Stimulated activated CD4-positive, alpha-beta T cell treated with anti-CD3 and anti-CD28 coated beads, Interleukin-4, amount 100 ng/mL, for 24 hours (primary cell): ENCODE measurements at regions not wholly inside any gene's neighbourhood (a gene's known extent, or its start where the extent isn't known, plus 50 kb on each side); places are given as distances from the start of the nearest gene placed in this dataset.

Experiments used
- DNase-seq: peaks from one replicate; pipeline ENCODE4 v3.0.0-alpha.2; 2020

GRCh38 chr20:23249541-23249940 is 101.0 kb upstream of the NXT1 start:
- DNase-seq: no peak

GRCh38 chr20:23248461-23248882 is 102.1 kb upstream of the NXT1 start:
- DNase-seq: no peak

- DNase-seq: no peak
These were observed 103.6 kb upstream of the NXT1 start for GRCh38 chr20:23246717-23247664.

- peak; percentile 3 for DNase-seq
These were observed 104.9 kb upstream of the NXT1 start for GRCh38 chr20:23245553-23246181.

- DNase-seq: no peak
These were observed 105.6 kb upstream of the NXT1 start for GRCh38 chr20:23244916-23245552.

GRCh38 chr20:23244156-23244915 is 106.3 kb upstream of the NXT1 start:
- DNase-seq: no peak

- DNase-seq: no peak
These were observed 106.8 kb upstream of the NXT1 start for GRCh38 chr20:23243791-23244155.

- DNase-seq: no peak
These were observed 107.9 kb upstream of the NXT1 start for GRCh38 chr20:23242556-23243180.

- no peak for DNase-seq
These were observed 108.5 kb upstream of the NXT1 start for GRCh38 chr20:23242104-23242503.

GRCh38 chr20:23241416-23241815 is 109.2 kb upstream of the NXT1 start:
- no peak for DNase-seq

GRCh38 chr20:23240519-23240918 is 110.1 kb upstream of the NXT1 start:
- no peak for DNase-seq

GRCh38 chr20:23237201-23237600 is 113.4 kb upstream of the NXT1 start:
- DNase-seq: no peak

GRCh38 chr20:23235173-23236027 is 115.2 kb upstream of the NXT1 start:
- DNase-seq: peak; percentile 6

GRCh38 chr20:23234311-23235078 is 116.1 kb upstream of the NXT1 start:
- no peak for DNase-seq

- no peak for DNase-seq
These were observed 117.2 kb upstream of the NXT1 start for GRCh38 chr20:23233341-23233740.

- DNase-seq: no peak
These were observed 117.8 kb upstream of the NXT1 start for GRCh38 chr20:23232679-23233308.

- DNase-seq: no peak
These were observed 118.4 kb upstream of the NXT1 start for GRCh38 chr20:23232219-23232581.

GRCh38 chr20:23231561-23232218 is 118.9 kb upstream of the NXT1 start:
- no peak for DNase-seq

GRCh38 chr20:23230766-23231385 is 119.7 kb upstream of the NXT1 start:
- DNase-seq: no peak
